ENCODE measurements at regions not wholly inside any gene's neighbourhood (a gene's known extent, or its start where the extent isn't known, plus 50 kb on each side); places are given as distances from the start of the nearest gene placed in this dataset.

DNA sequence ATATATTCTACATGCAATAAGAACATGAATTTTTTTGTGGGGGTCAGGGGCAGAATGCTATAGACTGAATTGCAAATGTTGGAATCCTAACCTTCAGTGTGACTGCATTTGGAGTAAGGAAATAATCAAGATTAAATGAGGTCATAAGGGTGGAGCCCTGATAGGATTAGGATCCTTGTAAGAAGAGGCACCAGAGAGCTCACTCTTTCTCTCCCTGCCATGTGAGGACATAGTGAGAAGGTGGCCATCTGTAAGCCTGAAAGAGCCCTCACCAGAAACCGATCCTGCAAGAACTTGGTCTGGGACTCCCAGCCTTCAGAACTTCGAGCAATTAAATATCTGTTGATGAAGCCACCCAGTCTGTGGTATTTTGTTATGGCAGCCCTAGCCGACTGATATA is 70.3 kb upstream of the SOX13 start:
- no peak for DNase-seq
- H3K9me3 Mint-ChIP-seq: peaks cover 12% of the 10 kb centered on the region
- no peak overlapping the region for H3K9ac ChIP-seq (ENCODE audit: extremely low read depth, low read length, poor library complexity, severe bottlenecking)
- no peaks in the 10 kb centered on the region for H3K4me1 ChIP-seq (ENCODE audit: control insufficient read depth, insufficient read depth, low read length)
- no peak overlapping the region for H3K27ac ChIP-seq (ENCODE audit: low read depth, low read length)
- H3K36me3 ChIP-seq (ENCODE audit: control insufficient read depth, insufficient read depth, low read length): no peaks in the 10 kb centered on the region
- WGBS, 2 experiments (ENCODE audit: insufficient coverage in 1 of 2, insufficient read length in 1 of 2): 43 to 59% methylated on average over 3 of the region's 3 CpGs
- no peak overlapping the region for H3K4me3 ChIP-seq (ENCODE audit: low read length)
- peaks cover 8% of the 10 kb centered on the region for H3K4me1 Mint-ChIP-seq
- no peaks in the 10 kb centered on the region for H3K36me3 Mint-ChIP-seq (ENCODE audit: low read depth)
- H3K9me3 ChIP-seq (ENCODE audit: control insufficient read depth, low read length): peaks cover 13% of the 10 kb centered on the region
- no peaks in the 10 kb centered on the region for H3K27me3 Mint-ChIP-seq (ENCODE audit: insufficient read depth)
- H3K27ac Mint-ChIP-seq: no peak overlapping the region
- H3K4me3 Mint-ChIP-seq: no peak overlapping the region
- TF ChIP-seq, protein P1, sequence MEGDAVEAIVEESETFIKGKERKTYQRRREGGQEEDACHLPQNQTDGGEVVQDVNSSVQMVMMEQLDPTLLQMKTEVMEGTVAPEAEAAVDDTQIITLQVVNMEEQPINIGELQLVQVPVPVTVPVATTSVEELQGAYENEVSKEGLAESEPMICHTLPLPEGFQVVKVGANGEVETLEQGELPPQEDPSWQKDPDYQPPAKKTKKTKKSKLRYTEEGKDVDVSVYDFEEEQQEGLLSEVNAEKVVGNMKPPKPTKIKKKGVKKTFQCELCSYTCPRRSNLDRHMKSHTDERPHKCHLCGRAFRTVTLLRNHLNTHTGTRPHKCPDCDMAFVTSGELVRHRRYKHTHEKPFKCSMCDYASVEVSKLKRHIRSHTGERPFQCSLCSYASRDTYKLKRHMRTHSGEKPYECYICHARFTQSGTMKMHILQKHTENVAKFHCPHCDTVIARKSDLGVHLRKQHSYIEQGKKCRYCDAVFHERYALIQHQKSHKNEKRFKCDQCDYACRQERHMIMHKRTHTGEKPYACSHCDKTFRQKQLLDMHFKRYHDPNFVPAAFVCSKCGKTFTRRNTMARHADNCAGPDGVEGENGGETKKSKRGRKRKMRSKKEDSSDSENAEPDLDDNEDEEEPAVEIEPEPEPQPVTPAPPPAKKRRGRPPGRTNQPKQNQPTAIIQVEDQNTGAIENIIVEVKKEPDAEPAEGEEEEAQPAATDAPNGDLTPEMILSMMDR (conservative IDR thresholded peaks at IDR 0.05): no peak
- no peaks in the 10 kb centered on the region for H3K27me3 ChIP-seq (ENCODE audit: control insufficient read depth, insufficient read depth, low read length, poor library complexity, severe bottlenecking)

DNA sequence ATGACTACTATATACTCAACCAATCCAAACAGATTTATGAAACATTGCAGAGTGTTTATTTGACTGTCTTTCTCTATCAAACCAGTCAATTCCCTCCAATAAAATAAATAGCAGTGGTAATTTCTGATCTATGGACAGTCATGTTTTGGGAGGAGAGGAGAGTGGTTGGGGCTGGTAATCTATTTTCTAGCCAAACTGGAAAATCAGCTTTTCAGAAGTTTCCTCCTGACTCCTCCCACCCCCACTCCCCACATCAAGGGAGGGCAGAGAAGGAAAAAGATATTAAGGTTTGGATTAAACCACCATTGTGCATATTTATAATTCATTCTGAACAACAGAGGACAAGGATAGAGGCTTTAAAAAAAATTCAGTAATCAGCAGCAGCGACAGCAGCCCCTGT is 69.4 kb upstream of the SOX13 start:
- Mint-ChIP-seq H3K27me3 (ENCODE audit: insufficient read depth) (no peaks in the 10 kb centered on the region), H3K27ac (no peak overlapping the region), H3K4me3 (no peak overlapping the region), H3K4me1 (peaks cover 6% of the 10 kb centered on the region), H3K36me3 (ENCODE audit: low read depth) (no peaks in the 10 kb centered on the region), H3K9me3 (peaks cover 12% of the 10 kb centered on the region)
- Histone ChIP-seq H3K4me3 (ENCODE audit: low read length) (no peak overlapping the region), H3K9ac (ENCODE audit: extremely low read depth, low read length, poor library complexity, severe bottlenecking) (no peak overlapping the region), H3K9me3 (ENCODE audit: control insufficient read depth, low read length) (peaks cover 13% of the 10 kb centered on the region), H3K4me1 (ENCODE audit: control insufficient read depth, insufficient read depth, low read length) (no peaks in the 10 kb centered on the region), H3K27me3 (ENCODE audit: control insufficient read depth, insufficient read depth, low read length, poor library complexity, severe bottlenecking) (no peaks in the 10 kb centered on the region), H3K36me3 (ENCODE audit: control insufficient read depth, insufficient read depth, low read length) (no peaks in the 10 kb centered on the region), H3K27ac (ENCODE audit: low read depth, low read length) (no peak overlapping the region)
- no peak for DNase-seq
- TF ChIP-seq, protein P1 (conservative IDR thresholded peaks at IDR 0.05): no peak
- WGBS, 2 experiments (ENCODE audit: insufficient coverage in 1 of 2, insufficient read length in 1 of 2): 85% methylated on average over 1 of the region's 1 CpG; no CpG with 5 or more reads in 1 of the 2 experiments

DNA sequence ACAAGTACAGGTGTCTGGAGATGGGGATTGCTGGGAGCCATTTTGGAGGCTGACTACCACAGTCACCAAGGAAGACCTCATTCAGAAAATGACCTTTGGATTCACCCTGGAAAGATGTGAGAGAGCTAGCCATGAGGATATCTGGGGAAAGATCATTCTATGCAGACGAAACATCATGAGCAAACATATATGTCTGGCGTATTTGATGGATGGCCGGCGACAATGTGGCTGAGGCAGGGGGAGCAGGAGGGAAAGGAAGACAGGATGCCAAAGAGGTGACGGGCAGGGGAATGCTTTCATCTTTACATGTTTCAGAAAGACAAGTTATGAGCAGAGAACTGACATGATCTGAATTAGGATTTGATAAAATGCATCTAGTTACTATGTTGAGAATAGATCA is 61.5 kb upstream of the SOX13 start:
- Histone ChIP-seq H3K4me3 (ENCODE audit: low read length) (no peak overlapping the region), H3K27ac (ENCODE audit: low read depth, low read length) (no peak overlapping the region), H3K36me3 (ENCODE audit: control insufficient read depth, insufficient read depth, low read length) (no peaks in the 10 kb centered on the region), H3K4me1 (ENCODE audit: control insufficient read depth, insufficient read depth, low read length) (peaks cover under 1% of the 10 kb centered on the region), H3K9me3 (ENCODE audit: control insufficient read depth, low read length) (no peaks in the 10 kb centered on the region), H3K9ac (ENCODE audit: extremely low read depth, low read length, poor library complexity, severe bottlenecking) (no peak overlapping the region), H3K27me3 (ENCODE audit: control insufficient read depth, insufficient read depth, low read length, poor library complexity, severe bottlenecking) (no peaks in the 10 kb centered on the region)
- Mint-ChIP-seq H3K4me1 (peaks cover 6% of the 10 kb centered on the region), H3K27ac (no peak overlapping the region), H3K27me3 (ENCODE audit: insufficient read depth) (no peaks in the 10 kb centered on the region), H3K4me3 (no peak overlapping the region), H3K9me3 (no peaks in the 10 kb centered on the region), H3K36me3 (ENCODE audit: low read depth) (no peaks in the 10 kb centered on the region)
- no peak for DNase-seq
- 90 to 97% methylated on average over 5 of the region's 5 CpGs for WGBS, 2 experiments (ENCODE audit: insufficient coverage in 1 of 2, insufficient read length in 1 of 2)
- TF ChIP-seq, protein P1 (conservative IDR thresholded peaks at IDR 0.05): no peak
